GM18519 (cell line): ENCODE measurements at regions not wholly inside any gene's neighbourhood (a gene's known extent, or its start where the extent isn't known, plus 50 kb on each side); places are given as distances from the start of the nearest gene placed in this dataset.
"Not testable (repeated sequence)": the region's sequence is repeated elsewhere in the genome, so short reads cannot be mapped to it uniquely, and the experiment has no call there.

ENCODE experiments used
- ATAC-seq: cut with Tn5 transposase; IDR thresholded peaks from one replicate; pipeline ENCODE4 v1.9.1; 2021; ENCODE audit warnings: mild to moderate bottlenecking, moderate library complexity; ENCODE audit not compliant: unreplicated experiment, low FRiP score

DNA sequence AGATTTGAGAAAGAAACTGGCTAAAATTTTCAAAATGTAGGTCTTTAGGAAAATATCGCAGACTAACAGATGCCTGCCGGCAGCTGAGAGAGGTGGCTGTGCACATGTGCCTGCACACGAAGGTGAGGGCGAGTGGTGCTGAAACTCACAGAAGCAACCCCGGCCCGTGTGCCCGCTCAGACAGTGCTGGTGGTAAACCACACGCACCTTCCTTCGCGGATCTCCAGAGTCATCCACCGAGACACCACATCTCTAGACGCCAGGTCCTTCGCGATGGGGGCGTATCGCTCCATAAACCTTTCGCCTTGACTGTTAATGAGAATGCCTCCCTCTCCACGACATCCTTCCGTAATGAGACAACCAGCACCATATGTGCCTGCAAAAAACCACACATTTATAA, 68.5 kb upstream of the TNK2 start:
- not testable (repeated sequence) for ATAC-seq

GRCh38 chr3:195974281-195974680, 65.9 kb upstream of the TNK2 start:
- not testable (repeated sequence) for ATAC-seq

GRCh38 chr3:195970873-195971272, 62.5 kb upstream of the TNK2 start:
- not testable (repeated sequence) for ATAC-seq

- not testable (repeated sequence) for ATAC-seq
Observed at GRCh38 chr3:195969838-195970776, 61.8 kb upstream of the TNK2 start.

- not testable (repeated sequence) for ATAC-seq
Observed at GRCh38 chr3:195969341-195969740, 61.0 kb upstream of the TNK2 start.

DNA sequence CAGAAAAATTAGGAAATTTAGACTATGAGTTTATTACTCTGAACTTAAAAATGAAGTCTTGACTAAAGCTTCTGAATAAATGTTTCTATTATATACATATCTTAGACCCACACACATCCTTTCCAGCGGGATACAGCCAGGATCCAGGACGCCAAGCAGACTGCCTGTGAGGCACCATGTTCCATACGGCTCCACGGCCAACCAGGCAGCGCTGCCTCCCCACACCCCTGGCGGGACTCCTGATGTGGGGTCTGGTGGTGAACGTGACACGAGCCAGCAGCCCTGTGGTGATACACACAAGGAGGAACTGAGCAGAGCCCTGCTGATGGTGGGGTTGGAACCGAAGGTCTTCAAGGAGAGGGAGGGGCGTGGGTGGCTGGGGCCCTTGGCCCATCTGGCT, 59.8 kb upstream of the TNK2 start:
- ATAC-seq: not testable (repeated sequence)

DNA sequence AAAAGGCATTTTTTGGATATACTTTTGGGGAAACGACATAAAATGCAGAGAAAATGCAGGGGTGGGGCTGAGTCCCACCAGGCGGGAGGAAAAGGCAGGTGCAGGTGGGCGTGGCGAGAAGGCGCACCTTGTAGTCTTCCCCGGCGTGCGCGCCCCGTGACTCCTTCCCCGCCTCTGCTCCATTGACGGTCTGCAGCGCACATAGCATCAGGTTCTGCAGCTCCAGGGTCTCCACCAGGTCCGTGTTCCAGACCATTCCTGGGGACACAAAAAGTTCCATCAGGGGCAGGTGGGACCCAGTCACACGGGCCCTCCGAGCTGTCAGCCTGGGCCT, 59.0 kb upstream of the TNK2 start:
- not testable (repeated sequence) for ATAC-seq

- not testable (repeated sequence) for ATAC-seq
Observed at GRCh38 chr3:195966563-195967386, 58.4 kb upstream of the TNK2 start.

DNA sequence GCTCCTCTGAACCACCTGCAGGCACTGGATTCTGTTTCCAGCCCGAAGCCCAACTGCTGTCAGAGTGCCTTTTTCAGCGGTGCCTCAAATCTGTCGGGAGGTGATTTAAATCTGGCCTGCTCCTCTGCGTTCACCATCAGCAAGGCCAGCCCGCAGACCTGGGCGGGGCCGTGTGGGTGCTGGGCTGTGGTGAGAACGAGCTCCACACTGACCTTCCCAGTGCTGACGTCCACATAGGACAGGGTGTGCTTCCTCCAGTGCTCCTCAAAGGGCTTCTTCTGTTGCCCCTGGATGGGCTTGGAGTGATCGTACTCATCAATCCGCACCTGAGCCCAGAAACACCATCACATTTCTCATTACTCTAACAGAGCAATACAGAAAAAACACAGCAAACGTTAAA, 56.9 kb upstream of the TNK2 start:
- ATAC-seq: not testable (repeated sequence)

DNA sequence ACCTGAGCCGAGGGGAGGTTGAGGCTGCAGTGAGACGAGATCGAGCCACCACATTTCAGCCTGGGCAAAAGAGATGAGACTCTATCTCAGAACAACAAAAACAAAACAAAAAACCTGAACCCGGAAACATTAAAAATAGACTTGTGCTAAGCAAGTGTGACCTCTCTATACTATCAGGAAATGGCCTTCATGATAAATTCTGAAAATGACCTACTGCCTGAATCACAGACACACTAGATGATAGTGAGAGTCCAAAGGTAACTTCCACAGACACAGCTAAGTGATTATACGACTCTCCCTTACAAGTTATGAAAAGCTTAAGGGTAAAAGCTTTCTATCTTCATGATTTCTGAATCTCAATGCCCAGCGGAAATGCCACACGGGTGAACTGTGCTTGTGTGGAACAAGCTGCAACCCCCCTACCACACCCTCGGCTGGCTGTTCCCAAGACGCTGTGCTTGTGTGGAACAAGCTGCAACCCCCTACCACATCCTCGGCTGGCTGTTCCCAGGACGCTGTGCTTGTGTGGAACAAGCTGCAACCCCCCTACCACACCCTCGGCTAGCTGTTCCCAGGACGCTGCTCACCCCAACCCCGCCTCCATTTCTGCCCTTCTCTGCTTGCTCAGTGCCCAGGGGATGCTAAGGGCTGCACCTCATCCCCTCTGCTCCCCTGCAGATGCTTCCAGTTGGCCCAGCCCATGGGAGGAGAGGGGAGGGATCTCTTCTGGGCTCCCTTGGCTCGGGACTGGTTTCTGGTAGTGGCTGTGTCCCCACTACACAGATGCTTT, 56.2 kb upstream of the TNK2 start:
- ATAC-seq: not testable (repeated sequence)

- not testable (repeated sequence) for ATAC-seq
Observed at GRCh38 chr3:195962222-195962621, 53.9 kb upstream of the TNK2 start.

GRCh38 chr3:195960971-195961775, 52.8 kb upstream of the TNK2 start:
- not testable (repeated sequence) for ATAC-seq

GRCh38 chr3:195960164-195960563, 51.8 kb upstream of the TNK2 start:
- not testable (repeated sequence) for ATAC-seq

GRCh38 chr3:195959367-195960157, 51.2 kb upstream of the TNK2 start:
- not testable (repeated sequence) for ATAC-seq

GRCh38 chr3:195958736-195959135, 50.4 kb upstream of the TNK2 start:
- not testable (repeated sequence) for ATAC-seq
